Suprapubic skin (tissue), 4 donors: ENCODE measurements at regions not wholly inside any gene's neighbourhood (a gene's known extent, or its start where the extent isn't known, plus 50 kb on each side); places are given as distances from the start of the nearest gene placed in this dataset.

Experiments
- CTCF ChIP-seq, 2 donors: fragments of 200-600 bp in 1 of 2; fragments of 450-650 bp in 1 of 2; sonication (generic) in 1 of 2; IDR thresholded peaks; one replicate each; pipeline ENCODE4 v1.5.1; 2016 to 2019; ENCODE audit warnings: antibody characterized with exemption in 2 of 2, mild to moderate bottlenecking in 1 of 2, moderate library complexity in 1 of 2
- EP300 ChIP-seq: sonication (generic); formaldehyde crosslinking; IDR thresholded peaks from one replicate; pipeline ENCODE4 v1.6.1; 2017; ENCODE audit warnings: antibody characterized with exemption
- POLR2A ChIP-seq, 2 donors: fragments of 450-650 bp; IDR thresholded peaks; one replicate each; pipeline ENCODE4 v1.6.1; 2017; ENCODE audit warnings: antibody characterized with exemption in 2 of 2, mild to moderate bottlenecking in 2 of 2, moderate library complexity in 2 of 2
- POLR2AphosphoS5 ChIP-seq, 3 donors: sonication (generic); formaldehyde crosslinking; IDR thresholded peaks; one replicate each; pipeline ENCODE4 v1.6.1; 2017; ENCODE audit warnings: antibody characterized with exemption in 3 of 3

- TF ChIP-seq CTCF (IDR thresholded peaks at IDR 0.05) (no peak), POLR2A (IDR thresholded peaks at IDR 0.05) (no peak), EP300 (no peak), POLR2AphosphoS5 (IDR thresholded peaks at IDR 0.05) (no peak)
Measured at GRCh38 chr1:229047840-229048620, 222.9 kb upstream of the RAB4A start.
